Neuron (in vitro differentiated cells): ENCODE measurements at regions not wholly inside any gene's neighbourhood (a gene's known extent, or its start where the extent isn't known, plus 50 kb on each side); places are given as distances from the start of the nearest gene placed in this dataset.
"Not testable (repeated sequence)": the region's sequence is repeated elsewhere in the genome, so short reads cannot be mapped to it uniquely, and the experiment has no call there.

Experiments
- H2AFZ ChIP-seq: one replicate; pipeline ENCODE4 v1.6.1; 2013; ENCODE audit warnings: low read depth, mild to moderate bottlenecking, inconsistent platforms, low read length, moderate library complexity
- H3K27me3 ChIP-seq: one replicate; pipeline ENCODE4 v1.6.1; 2013; ENCODE audit warnings: low read length; ENCODE audit not compliant: insufficient read depth
- H3K36me3 ChIP-seq: one replicate; pipeline ENCODE4 v1.6.1; 2013; ENCODE audit warnings: low read length; ENCODE audit not compliant: insufficient read depth
- H3K4me1 ChIP-seq: one replicate; pipeline ENCODE4 v1.6.1; 2013; ENCODE audit warnings: low read length; ENCODE audit not compliant: insufficient read depth
- H3K4me3 ChIP-seq: 2 replicates; pipeline ENCODE4 v1.5.1; 2013; ENCODE audit warnings: mild to moderate bottlenecking, low read length, moderate library complexity
- H3K9me3 ChIP-seq: one replicate; pipeline ENCODE4 v1.6.1; 2013; ENCODE audit warnings: low read length

- Histone ChIP-seq H3K27me3 (no peaks in the 10 kb centered on the region), H2AFZ (no peak overlapping the region), H3K4me3 (no peak overlapping the region), H3K36me3 (no peaks in the 10 kb centered on the region), H3K4me1 (no peaks in the 10 kb centered on the region), H3K9me3 (no peaks in the 10 kb centered on the region)
Measured at GRCh38 chr4:32662803-32663202, 1942.6 kb downstream of the PCDH7 start.

GRCh38 chr4:32672359-32672758 is 1952.2 kb downstream of the PCDH7 start:
- H3K4me1 ChIP-seq: no peaks in the 10 kb centered on the region

DNA sequence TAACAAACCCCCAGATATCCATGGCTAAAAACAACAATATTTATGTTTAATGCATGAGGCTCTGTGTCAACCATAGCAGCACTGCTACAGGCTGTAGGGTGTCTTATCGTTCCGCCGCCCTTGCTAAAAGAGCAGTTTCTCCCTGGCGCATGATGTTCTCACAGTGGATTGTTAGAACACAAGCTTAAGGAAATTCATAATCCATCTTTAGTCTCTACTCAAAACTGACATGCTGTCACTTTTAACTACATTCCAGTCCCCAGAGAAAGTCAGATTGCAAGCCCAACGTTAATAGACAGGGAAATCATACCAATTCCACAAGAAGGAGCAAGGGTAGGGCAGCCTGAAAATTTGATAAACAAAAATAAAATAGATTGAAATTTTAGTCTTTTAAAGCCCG is 1960.8 kb downstream of the PCDH7 start:
- H3K27me3 ChIP-seq: no peaks in the 10 kb centered on the region
- H3K4me1 ChIP-seq: no peaks in the 10 kb centered on the region
- no peak overlapping the region for H2AFZ ChIP-seq

More at GRCh38 chr4:32672359-32672758, 1952.2 kb downstream of the PCDH7 start:
- Histone ChIP-seq H3K9me3 (no peaks in the 10 kb centered on the region), H3K27me3 (no peaks in the 10 kb centered on the region), H3K36me3 (no peaks in the 10 kb centered on the region), H2AFZ (no peak overlapping the region), H3K4me3 (no peak overlapping the region)

GRCh38 chr4:32684160-32684559 is 1964.0 kb downstream of the PCDH7 start:
- Histone ChIP-seq H3K36me3 (no peaks in the 10 kb centered on the region), H3K27me3 (no peaks in the 10 kb centered on the region), H3K9me3 (no peaks in the 10 kb centered on the region), H2AFZ (no peak overlapping the region), H3K4me1 (no peaks in the 10 kb centered on the region), H3K4me3 (no peak overlapping the region)

More for the DNA sequence above, 1960.8 kb downstream of the PCDH7 start:
- H3K9me3 ChIP-seq: no peaks in the 10 kb centered on the region
- H3K4me3 ChIP-seq: no peak overlapping the region
- H3K36me3 ChIP-seq: no peaks in the 10 kb centered on the region

GRCh38 chr4:32686123-32686522 is 1966.0 kb downstream of the PCDH7 start:
- Histone ChIP-seq H2AFZ (no peak overlapping the region), H3K4me3 (no peak overlapping the region), H3K9me3 (no peaks in the 10 kb centered on the region), H3K27me3 (no peaks in the 10 kb centered on the region), H3K36me3 (no peaks in the 10 kb centered on the region), H3K4me1 (no peaks in the 10 kb centered on the region)

DNA sequence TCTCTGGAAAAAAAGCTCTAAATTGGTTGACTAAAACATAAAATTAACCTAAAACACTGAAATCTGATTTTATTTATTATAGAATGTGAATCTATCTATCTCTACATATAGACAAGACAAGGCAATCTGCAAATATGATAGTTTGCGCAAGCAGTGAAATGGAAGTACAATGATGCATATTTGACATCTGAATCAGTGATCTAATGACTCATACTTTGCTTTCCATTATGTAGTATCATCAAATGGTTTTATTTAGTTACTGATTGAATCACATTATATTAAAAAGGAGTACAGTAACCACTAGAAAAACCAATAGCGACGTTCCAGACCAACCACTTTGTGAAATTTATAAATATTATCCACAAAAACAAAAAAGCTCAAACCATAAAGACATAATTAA is 1969.3 kb downstream of the PCDH7 start:
- no peaks in the 10 kb centered on the region for H3K9me3 ChIP-seq
- H2AFZ ChIP-seq: no peak overlapping the region
- no peaks in the 10 kb centered on the region for H3K4me1 ChIP-seq
- no peaks in the 10 kb centered on the region for H3K36me3 ChIP-seq
- H3K4me3 ChIP-seq: no peak overlapping the region
- no peaks in the 10 kb centered on the region for H3K27me3 ChIP-seq

DNA sequence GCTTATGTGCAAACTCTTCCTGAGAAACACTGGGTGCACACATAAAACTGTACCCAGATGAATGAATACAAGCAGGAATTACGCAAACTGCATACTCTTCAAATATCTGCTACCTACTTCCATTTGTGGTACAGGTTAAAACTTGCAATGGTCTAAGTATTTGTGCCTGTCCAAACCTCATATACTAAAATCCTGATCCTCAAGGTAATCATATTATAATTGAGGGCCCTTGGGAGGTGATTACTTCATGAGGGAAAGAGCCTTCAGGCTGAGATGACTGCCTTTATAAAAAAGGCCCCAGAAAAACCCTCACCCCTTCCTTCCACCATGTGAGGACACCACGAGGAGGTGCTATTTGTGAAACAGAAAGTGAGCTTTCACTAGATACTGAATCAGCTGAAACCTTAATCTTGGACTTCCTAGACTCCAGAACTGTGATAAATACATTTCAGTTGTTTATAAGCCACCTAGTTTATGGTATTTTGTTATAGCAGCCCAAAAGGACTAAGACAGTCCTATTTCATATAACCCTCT is 1977.2 kb downstream of the PCDH7 start:
- Histone ChIP-seq H3K9me3 (no peaks in the 10 kb centered on the region), H3K27me3 (no peaks in the 10 kb centered on the region), H3K4me1 (no peaks in the 10 kb centered on the region), H3K4me3 (no peak overlapping the region), H3K36me3 (no peaks in the 10 kb centered on the region), H2AFZ (no peak overlapping the region)

GRCh38 chr4:32700838-32701237 is 1980.7 kb downstream of the PCDH7 start:
- Histone ChIP-seq H3K27me3 (no peaks in the 10 kb centered on the region), H3K4me3 (no peak overlapping the region), H3K36me3 (no peaks in the 10 kb centered on the region), H2AFZ (no peak overlapping the region), H3K9me3 (no peaks in the 10 kb centered on the region), H3K4me1 (no peaks in the 10 kb centered on the region)

- no peak overlapping the region for H2AFZ ChIP-seq
Measured at GRCh38 chr4:32706893-32707292, 1986.7 kb downstream of the PCDH7 start.

GRCh38 chr4:32716090-32716620 is 1996.0 kb downstream of the PCDH7 start:
- not testable (repeated sequence) for H3K36me3 ChIP-seq, H3K9me3 ChIP-seq, H2AFZ ChIP-seq, H3K4me1 ChIP-seq, H3K4me3 ChIP-seq, H3K27me3 ChIP-seq

More at GRCh38 chr4:32706893-32707292, 1986.7 kb downstream of the PCDH7 start:
- Histone ChIP-seq H3K4me1 (no peaks in the 10 kb centered on the region), H3K9me3 (no peaks in the 10 kb centered on the region), H3K27me3 (no peaks in the 10 kb centered on the region), H3K4me3 (no peak overlapping the region), H3K36me3 (no peaks in the 10 kb centered on the region)

GRCh38 chr4:32735856-32736590 is 2015.9 kb downstream of the PCDH7 start:
- H2AFZ ChIP-seq: no peak overlapping the region
- H3K9me3 ChIP-seq: no peaks in the 10 kb centered on the region
- no peaks in the 10 kb centered on the region for H3K27me3 ChIP-seq
- no peak overlapping the region for H3K4me3 ChIP-seq
- no peaks in the 10 kb centered on the region for H3K4me1 ChIP-seq
- H3K36me3 ChIP-seq: no peaks in the 10 kb centered on the region

- no peaks in the 10 kb centered on the region for H3K36me3 ChIP-seq
- H2AFZ ChIP-seq: no peak overlapping the region
- H3K9me3 ChIP-seq: no peaks in the 10 kb centered on the region
- H3K4me1 ChIP-seq: peaks cover 3% of the 10 kb centered on the region
- no peak overlapping the region for H3K4me3 ChIP-seq
- no peaks in the 10 kb centered on the region for H3K27me3 ChIP-seq
Measured at GRCh38 chr4:32744211-32744610, 2024.0 kb downstream of the PCDH7 start.

- Histone ChIP-seq H3K9me3 (no peaks in the 10 kb centered on the region), H3K4me1 (peaks cover 3% of the 10 kb centered on the region), H3K4me3 (no peak overlapping the region)
Measured at GRCh38 chr4:32745351-32745750, 2025.2 kb downstream of the PCDH7 start.

More at GRCh38 chr4:32745351-32745750, 2025.2 kb downstream of the PCDH7 start:
- no peaks in the 10 kb centered on the region for H3K27me3 ChIP-seq
- no peak overlapping the region for H2AFZ ChIP-seq
- no peaks in the 10 kb centered on the region for H3K36me3 ChIP-seq
